GM21528 (cell line): ENCODE measurements at regions not wholly inside any gene's neighbourhood (a gene's known extent, or its start where the extent isn't known, plus 50 kb on each side); places are given as distances from the start of the nearest gene placed in this dataset.
"Not testable (repeated sequence)": the region's sequence is repeated elsewhere in the genome, so short reads cannot be mapped to it uniquely, and the experiment has no call there.

ENCODE experiments used
- ATAC-seq: cut with Tn5 transposase; IDR thresholded peaks from one replicate; pipeline ENCODE4 v1.9.1; 2021; ENCODE audit warnings: mild to moderate bottlenecking, moderate library complexity; ENCODE audit not compliant: unreplicated experiment, low FRiP score

- ATAC-seq = no peak
These were observed 261.3 kb downstream of the PARM1 start for GRCh38 chr4:75194180-75194579.

GRCh38 chr4:75192182-75192581 lies 259.3 kb downstream of the PARM1 start:
- ATAC-seq = not testable (repeated sequence)

GRCh38 chr4:75189711-75190335 lies 256.9 kb downstream of the PARM1 start:
- no peak for ATAC-seq

GRCh38 chr4:75180790-75181776 lies 248.2 kb downstream of the PARM1 start:
- ATAC-seq = peak; percentile 92

- ATAC-seq = no peak
These were observed 247.3 kb downstream of the PARM1 start for GRCh38 chr4:75180217-75180616.

GRCh38 chr4:75179510-75179909 lies 246.6 kb downstream of the PARM1 start:
- no peak for ATAC-seq

GRCh38 chr4:75172551-75172950 lies 239.6 kb downstream of the PARM1 start:
- ATAC-seq = peak; percentile 71

GRCh38 chr4:75169427-75169826 lies 236.5 kb downstream of the PARM1 start:
- no peak for ATAC-seq

GRCh38 chr4:75169020-75169419 lies 236.1 kb downstream of the PARM1 start:
- no peak for ATAC-seq

- ATAC-seq = no peak
These were observed 235.6 kb downstream of the PARM1 start for GRCh38 chr4:75168548-75168947.

- ATAC-seq = not testable (repeated sequence)
These were observed 232.2 kb downstream of the PARM1 start for GRCh38 chr4:75165100-75165499.

GRCh38 chr4:75158451-75158850 lies 225.5 kb downstream of the PARM1 start:
- ATAC-seq = no peak

GRCh38 chr4:75154994-75155393 lies 222.1 kb downstream of the PARM1 start:
- ATAC-seq = no peak

GRCh38 chr4:75146223-75146622 lies 213.3 kb downstream of the PARM1 start:
- ATAC-seq = no peak

GRCh38 chr4:75144475-75144874 lies 211.6 kb downstream of the PARM1 start:
- ATAC-seq = no peak

- no peak for ATAC-seq
These were observed 209.9 kb downstream of the PARM1 start for GRCh38 chr4:75142850-75143249.

GRCh38 chr4:75142382-75142781 lies 209.5 kb downstream of the PARM1 start:
- ATAC-seq = no peak

- ATAC-seq = no peak
These were observed 208.2 kb downstream of the PARM1 start for GRCh38 chr4:75141162-75141561.

GRCh38 chr4:75137302-75137701 lies 204.4 kb downstream of the PARM1 start:
- ATAC-seq = no peak

GRCh38 chr4:75135068-75135825 lies 202.3 kb downstream of the PARM1 start:
- no peak for ATAC-seq

- ATAC-seq = not testable (repeated sequence)
These were observed 194.0 kb downstream of the PARM1 start for GRCh38 chr4:75126870-75127269.
